HG02763 (cell line): ENCODE measurements at regions not wholly inside any gene's neighbourhood (a gene's known extent, or its start where the extent isn't known, plus 50 kb on each side); places are given as distances from the start of the nearest gene placed in this dataset.
"Not testable (repeated sequence)": the region's sequence is repeated elsewhere in the genome, so short reads cannot be mapped to it uniquely, and the experiment has no call there.

ENCODE experiments used
- ATAC-seq: cut with Tn5 transposase; IDR thresholded peaks from one replicate; pipeline ENCODE4 v1.9.1; 2021; ENCODE audit warnings: mild to moderate bottlenecking, moderate library complexity; ENCODE audit not compliant: unreplicated experiment

DNA sequence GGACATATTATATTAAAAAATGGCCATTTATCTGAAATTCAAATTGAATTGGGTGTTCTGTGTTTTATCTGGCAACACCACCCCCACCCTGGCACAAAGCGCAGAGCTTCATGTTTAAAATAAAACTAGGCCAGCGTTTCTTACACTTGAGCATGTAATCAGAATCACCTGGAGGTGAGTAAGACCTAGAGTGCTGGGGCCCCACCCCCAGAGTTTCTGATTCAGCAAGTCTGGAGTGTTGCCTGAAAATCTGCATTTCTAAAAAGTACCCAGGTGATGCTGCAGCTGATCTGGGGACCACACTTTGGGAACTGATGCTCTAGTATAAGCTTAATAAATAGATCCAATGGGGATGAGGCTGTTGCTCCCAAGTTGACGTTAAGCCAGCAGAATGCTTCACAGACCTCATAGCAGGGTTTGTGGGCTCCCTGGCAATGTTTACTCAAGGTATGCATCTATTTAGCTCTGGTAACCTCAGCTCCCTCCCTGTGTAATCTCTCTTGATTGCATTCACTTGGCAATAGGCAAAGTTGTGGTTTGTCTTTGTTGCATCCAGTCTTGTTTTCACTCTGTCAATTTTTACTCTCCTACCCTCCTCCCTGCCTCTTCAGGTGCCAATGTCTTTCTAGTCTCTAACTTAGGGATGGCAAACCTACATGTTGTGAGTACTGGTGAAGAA lies 99.8 kb upstream of the TEX13D start:
- ATAC-seq = peak; percentile 75

- no peak for ATAC-seq
Observed at GRCh38 chrX:124234348-124234747, 98.1 kb upstream of the TEX13D start.

GRCh38 chrX:124238268-124238667 lies 94.2 kb upstream of the TEX13D start:
- no peak for ATAC-seq

DNA sequence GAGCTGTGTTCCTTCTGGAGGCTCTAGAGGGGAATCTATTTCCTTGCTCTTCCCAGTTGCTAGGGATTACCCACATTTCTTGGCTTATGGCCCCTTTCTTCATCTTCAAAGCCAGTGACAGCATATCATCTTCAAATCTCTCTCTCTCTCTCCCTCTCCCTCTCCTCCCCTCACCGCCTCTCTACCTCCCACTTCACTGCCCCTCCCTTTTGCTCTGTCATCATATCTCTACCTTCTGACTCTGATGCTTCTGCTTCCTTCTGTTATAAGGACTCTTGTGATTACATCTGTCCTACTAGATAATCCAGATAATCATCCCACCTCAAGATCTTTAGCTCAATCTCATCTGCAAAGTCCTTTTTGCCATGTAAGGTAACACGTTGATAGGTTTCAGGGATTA lies 93.1 kb upstream of the TEX13D start:
- peak; percentile 24 for ATAC-seq

- peak; percentile 88 for ATAC-seq
Observed at GRCh38 chrX:124239911-124240310, 92.5 kb upstream of the TEX13D start.

DNA sequence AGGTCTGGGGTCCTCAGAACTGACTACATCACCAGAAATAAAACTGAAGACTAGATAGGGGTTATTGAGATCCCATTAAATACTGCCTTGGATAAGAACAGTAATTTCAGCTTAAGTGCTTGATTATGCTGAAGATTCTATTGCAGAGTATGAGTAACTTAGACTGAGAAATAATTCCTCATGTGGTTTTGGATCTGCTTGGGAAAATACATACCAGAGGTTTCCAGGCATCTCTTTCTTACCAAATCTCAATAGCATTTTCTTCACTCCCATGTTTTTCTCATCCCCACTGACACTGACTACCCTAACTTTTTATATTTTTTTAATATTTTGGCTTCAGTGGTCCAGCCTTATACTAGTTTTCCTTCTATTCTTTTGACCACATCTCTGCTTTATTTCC lies 92.0 kb upstream of the TEX13D start:
- no peak for ATAC-seq

DNA sequence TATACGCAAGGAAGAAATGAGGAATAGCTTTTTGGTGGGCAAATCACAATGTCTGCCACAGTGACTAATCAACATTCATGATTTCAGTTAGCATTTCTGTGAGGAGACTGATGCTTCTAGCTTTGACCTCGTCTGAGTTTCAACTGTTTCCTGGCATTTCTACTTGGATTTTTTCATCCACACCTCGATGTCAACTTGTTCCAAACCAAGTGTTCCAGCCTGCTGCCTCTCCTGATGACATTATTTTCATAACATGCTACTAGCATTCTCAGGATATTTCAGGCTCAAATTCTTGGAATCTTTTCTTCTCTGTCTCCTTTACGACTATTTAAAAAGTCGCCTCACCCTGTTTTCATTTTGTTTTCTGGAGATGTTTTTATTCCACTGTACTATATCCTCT lies 90.3 kb upstream of the TEX13D start:
- no peak for ATAC-seq

GRCh38 chrX:124249345-124249744 lies 83.1 kb upstream of the TEX13D start:
- ATAC-seq = no peak

DNA sequence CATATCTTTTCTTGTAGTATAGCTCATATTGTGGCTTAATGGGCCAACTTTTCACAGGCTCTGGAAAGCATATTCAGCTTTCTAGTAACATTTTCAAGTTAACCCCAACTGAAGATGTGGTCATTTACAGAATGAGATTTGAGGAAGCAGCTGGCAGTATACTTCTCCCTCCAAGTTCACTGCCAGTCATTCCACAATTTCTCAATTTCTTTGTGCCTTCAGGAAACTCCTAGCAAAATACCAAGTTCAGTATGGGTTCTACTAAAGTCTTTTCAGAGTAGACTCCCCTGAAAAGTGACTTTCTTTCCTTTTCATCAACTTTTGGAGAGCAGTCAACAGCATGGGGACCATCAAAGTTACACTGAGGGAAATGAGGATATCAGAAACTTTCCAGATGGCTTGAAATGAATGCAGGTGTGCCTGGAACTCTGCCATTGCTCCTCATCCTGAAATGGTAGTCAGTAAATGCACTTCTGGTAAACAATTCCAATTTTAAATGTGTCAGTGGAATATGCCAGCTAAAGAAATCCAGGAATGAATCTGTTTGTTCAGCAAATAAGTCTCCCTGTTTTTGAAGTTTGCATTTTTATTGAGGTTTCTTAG lies 81.5 kb upstream of the TEX13D start:
- no peak for ATAC-seq

- ATAC-seq = no peak
Observed at GRCh38 chrX:124254611-124255010, 77.8 kb upstream of the TEX13D start.

- no peak for ATAC-seq
Observed at GRCh38 chrX:124256216-124256615, 76.2 kb upstream of the TEX13D start.

DNA sequence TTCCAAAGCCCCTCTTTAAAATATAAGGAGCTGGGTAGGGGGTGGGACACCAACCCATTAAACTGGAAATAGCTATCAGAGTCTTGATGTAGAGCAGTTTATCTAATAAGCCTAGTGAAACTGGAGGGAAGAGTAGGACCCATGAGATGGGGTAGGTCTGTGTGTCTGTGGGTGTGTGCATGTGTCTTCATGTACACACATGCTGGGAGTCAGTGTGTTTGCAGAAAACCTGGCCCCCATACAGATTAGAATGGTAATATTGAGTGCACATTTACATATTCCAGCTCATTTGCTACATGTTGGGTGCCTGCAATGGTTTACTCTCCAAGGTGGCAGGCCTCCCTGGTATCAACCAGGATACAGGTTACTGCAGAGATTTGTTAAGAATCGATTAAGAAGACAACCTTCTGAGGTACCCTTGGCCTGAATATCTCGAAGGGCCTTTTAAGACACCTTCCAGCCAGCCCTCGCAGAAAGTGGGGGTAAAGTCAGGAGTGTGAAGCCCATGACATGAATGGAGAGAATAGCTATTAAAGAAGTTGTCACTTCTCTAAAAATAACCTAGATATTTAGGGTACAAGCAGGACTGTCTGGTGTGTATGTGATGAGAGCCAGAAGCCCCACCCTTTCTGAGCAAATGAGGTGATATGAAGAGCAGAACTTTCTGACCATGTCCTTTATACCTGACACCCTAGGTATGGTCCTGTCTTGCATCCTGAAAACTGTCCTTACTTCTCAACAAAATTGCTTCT lies 75.7 kb upstream of the TEX13D start:
- ATAC-seq = no peak

- no peak for ATAC-seq
Observed at GRCh38 chrX:124257924-124258702, 74.3 kb upstream of the TEX13D start.

DNA sequence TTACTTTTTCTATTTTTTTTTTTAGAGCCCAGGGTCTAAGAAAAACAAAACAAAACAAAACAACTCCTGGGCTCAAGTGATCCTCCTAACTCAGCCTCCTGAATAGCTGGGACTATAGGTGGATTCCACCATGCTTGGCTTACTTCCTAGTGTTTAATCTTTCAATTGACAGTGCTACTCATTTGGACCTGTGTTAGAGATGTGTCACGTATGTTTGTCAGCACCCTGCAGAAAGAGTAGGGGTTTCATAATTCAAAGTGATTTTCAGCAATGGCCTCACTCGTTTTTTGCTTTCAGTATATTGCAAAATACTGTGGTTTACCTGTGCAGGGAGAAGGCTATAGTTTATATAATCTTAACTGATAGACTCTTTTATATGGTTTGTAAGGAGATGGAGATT lies 71.6 kb upstream of the TEX13D start:
- no peak for ATAC-seq

- no peak for ATAC-seq
Observed at GRCh38 chrX:124263743-124264142, 68.7 kb upstream of the TEX13D start.

DNA sequence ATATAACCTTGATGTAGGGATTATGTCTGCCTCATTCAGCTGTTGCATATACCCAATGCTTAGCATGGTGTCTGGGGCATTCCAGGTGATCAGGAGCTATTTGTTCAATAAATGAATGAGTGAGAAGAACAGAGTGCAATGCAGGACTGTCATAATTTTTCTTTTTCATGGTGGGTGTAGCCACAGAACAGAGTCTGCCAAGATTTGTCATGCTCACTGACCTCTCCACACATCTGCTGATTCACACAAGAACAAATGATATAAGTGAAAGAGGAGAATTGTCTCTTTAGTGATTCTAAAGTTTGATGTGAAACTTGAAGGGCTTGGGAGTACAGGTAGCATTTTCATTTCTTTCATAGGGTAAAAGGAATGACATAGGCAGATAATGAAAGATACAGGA lies 64.4 kb upstream of the TEX13D start:
- ATAC-seq = no peak

DNA sequence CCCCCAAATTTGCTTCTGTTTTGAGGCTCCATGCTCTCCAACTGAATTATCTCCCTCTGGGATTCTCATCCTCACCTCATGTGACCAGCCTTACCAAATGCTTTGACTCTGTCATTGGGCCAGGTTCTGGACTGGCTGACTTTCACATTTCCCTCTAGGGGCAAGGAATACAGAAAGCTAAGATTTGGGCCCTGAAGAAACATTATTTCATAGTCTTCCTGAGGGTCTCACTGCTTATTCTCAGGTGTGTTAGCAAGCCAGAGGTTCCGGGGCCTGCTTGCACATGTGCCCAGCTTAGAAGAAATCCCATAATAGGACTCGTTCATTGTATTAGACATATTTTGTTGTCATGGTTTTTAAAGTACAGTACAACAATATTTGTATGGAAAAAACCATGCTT lies 62.6 kb upstream of the TEX13D start:
- ATAC-seq = no peak

DNA sequence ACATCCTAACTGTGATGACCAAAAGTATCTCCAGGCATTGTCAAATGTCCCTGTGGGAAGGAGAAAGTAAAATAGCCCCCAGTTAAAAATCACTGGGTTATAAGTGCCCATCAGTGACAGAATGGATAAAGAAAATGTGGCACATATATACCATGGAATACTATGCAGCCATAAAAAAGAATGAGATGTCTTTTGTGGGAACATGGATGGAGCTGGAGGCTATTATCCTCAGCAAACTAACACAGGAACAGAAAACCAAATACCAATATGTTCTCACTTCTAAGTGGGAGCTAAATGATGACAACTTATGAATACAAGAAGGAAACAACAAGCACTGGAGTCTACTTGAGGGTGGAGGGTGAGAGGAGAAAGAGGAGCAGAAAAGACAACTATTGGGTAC lies 60.9 kb upstream of the TEX13D start:
- not testable (repeated sequence) for ATAC-seq

- no peak for ATAC-seq
Observed at GRCh38 chrX:124272370-124272982, 60.0 kb upstream of the TEX13D start.

DNA sequence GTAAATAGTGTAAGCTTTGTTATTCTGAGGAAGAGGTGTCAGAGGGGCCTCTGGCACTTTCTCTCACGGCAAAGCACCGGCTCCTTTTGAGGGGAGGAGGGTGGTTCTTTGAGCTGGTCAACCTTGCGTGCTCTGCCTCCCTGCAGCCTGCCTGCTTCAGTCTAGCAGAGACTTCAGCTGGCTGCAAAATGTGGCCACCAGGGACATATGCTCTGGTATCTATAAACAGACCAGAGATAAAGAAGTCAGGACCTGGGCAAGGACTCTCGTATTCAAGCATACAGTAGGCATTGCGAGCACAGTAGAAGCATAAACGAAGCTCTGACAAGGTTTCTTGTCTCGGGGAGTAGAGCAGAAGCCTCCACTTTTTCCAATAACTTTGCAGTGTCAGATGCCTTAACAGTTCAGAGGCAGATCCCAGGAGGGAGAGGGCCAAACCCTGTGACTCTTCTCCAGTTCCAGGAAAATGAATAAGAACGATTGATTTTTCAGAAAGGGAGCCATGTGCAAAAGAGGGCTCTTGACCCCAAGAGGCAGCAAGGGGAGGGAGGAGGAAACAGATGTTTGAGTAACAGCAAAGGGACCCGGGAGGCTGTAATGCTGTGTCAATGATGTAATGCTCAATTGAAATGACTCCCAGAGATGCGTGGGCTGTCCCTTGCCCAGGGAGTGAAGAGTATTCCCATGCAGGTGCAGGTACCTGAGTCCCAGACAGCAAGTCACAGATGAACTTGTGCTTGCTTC lies 57.9 kb upstream of the TEX13D start:
- ATAC-seq = no peak
